ENCODE measurements at regions not wholly inside any gene's neighbourhood (a gene's known extent, or its start where the extent isn't known, plus 50 kb on each side); places are given as distances from the start of the nearest gene placed in this dataset.

DNA sequence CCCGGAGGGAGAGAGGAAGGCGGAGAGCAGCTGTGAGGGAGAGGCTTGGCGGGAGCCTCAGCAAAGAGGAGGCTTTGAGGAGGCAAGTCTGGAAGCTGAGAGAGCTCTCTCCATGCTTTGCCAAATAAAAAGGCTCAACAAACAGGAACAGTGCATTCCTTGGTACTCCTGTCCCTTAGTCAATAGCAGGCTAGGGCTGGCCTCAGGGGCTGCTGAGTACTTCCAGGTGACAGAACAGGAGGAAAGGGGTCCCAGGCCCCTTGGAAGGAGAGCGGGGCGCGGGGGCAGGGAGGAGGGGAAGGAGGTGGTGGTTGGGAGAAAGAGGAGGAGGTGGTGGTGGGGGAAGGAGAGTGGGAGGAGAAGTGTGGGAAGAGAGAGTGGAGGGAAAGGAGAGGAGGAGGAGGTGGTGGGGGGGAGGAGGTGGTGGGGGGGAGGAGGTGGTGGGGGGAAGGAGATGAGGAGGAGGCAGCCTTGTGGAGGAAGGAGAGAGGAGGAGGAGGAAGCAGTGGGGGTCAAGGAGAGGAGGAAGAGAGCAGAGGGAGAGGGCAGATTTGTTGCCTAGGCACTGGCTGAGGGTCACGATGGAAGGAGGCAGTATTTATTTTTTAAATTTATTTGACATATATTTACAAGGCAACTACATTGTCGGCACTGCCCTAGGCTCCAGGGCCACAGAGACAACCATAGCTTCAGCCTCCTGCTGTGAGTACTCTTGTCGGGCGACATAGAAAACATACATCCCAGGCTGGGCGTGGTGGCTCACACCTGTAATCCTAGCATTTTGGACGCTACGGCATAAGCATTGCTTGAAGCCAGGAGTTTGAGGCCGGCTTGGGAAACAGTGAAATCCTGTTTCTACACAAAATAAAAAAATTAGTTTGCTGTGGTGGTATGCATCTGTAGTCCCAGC lies 74.2 kb upstream of the ZBED5 start:
- in situ Hi-C loops (cut with HindIII; ENCODE audit: low sequenced_read_pairs) = no loop called here
- no peak for DNase-seq (ENCODE audit: low read depth, low spot score)
- TF ChIP-seq, protein P1, sequence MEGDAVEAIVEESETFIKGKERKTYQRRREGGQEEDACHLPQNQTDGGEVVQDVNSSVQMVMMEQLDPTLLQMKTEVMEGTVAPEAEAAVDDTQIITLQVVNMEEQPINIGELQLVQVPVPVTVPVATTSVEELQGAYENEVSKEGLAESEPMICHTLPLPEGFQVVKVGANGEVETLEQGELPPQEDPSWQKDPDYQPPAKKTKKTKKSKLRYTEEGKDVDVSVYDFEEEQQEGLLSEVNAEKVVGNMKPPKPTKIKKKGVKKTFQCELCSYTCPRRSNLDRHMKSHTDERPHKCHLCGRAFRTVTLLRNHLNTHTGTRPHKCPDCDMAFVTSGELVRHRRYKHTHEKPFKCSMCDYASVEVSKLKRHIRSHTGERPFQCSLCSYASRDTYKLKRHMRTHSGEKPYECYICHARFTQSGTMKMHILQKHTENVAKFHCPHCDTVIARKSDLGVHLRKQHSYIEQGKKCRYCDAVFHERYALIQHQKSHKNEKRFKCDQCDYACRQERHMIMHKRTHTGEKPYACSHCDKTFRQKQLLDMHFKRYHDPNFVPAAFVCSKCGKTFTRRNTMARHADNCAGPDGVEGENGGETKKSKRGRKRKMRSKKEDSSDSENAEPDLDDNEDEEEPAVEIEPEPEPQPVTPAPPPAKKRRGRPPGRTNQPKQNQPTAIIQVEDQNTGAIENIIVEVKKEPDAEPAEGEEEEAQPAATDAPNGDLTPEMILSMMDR (IDR thresholded peaks at IDR 0.05; ENCODE audit: low read depth, low read length) = no peak
- peak overlapping the region; percentile 49 for H3K4me3 ChIP-seq (ENCODE audit: low read depth, low read length)

DNA sequence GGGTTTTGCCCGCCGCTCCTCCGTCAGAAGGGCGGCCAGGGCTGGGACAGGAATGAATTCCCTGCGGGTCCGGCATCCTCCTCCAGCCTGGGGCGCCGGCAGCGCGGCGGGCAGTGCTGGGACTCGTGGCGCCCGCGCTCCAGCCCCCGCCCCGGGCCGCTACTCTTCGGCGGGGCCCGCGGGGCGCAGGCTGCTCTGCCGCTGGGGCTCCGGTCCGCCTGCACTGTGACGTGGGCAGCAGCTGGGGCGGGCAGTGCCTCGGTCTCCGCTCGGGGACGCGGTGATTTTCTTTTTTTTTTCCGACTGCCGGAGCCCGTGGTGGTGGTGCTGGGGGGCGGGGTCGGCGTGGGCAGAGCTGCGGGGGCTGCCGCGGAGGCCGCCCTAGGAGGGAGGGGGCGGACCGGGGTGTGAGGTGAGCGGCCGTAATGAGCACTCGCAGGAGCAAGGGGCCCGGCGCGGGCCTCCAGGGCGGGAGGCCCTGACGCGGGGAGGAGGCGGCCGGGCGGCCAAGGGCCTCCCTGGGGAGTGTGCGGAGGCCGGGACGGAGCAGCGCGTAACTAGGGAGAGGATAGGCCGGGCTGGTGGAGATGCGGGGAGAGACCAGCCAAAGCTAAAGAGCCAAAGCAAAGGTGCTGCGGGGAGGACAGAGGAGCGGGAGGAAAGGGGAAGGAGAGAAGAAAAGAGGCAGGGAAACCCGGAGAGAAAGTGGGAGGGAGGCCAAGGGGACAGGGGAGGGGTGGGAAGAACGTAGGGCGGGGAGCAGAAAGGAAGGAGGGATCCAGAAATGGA lies 73.3 kb upstream of the ZBED5 start:
- in situ Hi-C loops (cut with HindIII; ENCODE audit: low sequenced_read_pairs) = no loop called here
- DNase-seq (ENCODE audit: low read depth, low spot score) = peak; percentile 80

DNA sequence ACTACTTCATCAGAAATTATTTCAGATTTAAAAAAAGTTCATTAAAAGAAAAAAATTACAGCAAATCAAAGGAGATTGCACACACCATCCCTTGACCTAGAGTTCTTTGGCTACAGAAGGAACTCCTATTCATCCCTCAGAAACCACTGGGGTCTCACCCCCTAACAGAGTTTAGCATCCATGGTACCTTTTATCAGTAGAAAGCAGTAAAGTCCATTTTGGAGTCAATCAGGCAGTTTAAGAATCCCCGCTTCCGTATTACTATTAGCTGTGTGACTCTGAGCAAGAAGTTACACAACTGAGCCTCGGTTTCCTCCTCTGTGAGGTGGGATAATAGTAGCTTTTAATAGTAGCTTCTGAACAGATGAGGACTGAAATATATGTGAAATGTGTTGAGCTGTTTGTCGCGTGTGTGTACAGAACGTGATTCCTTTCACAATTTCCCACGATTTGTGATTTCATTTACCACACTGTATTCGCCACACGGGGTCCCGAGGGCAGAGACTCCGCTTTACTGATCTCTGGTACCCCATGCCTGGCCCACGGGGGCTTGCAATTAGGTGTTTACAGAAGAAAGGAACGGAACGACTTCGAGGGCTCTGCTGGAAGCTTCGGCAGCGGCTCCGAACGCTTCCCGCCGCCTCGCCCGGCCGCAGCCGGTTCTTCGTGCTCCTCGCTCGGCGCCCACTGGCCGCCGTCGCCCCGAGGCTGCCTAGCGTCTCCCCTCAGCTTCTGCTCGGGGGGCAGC lies 72.5 kb upstream of the ZBED5 start:
- peak overlapping the region; percentile 49 for H3K4me3 ChIP-seq (ENCODE audit: low read depth, low read length)
- DNase-seq (ENCODE audit: low read depth, low spot score) = peak; percentile 50
- in situ Hi-C loops (cut with HindIII; ENCODE audit: low sequenced_read_pairs) = no loop called here
- TF ChIP-seq, protein P1 (IDR thresholded peaks at IDR 0.05; ENCODE audit: low read depth, low read length) = no peak

More for the DNA sequence above, 73.3 kb upstream of the ZBED5 start:
- TF ChIP-seq, protein P1 (IDR thresholded peaks at IDR 0.05; ENCODE audit: low read depth, low read length) = no peak
- H3K4me3 ChIP-seq (ENCODE audit: low read depth, low read length) = peak overlapping the region; percentile 49

DNA sequence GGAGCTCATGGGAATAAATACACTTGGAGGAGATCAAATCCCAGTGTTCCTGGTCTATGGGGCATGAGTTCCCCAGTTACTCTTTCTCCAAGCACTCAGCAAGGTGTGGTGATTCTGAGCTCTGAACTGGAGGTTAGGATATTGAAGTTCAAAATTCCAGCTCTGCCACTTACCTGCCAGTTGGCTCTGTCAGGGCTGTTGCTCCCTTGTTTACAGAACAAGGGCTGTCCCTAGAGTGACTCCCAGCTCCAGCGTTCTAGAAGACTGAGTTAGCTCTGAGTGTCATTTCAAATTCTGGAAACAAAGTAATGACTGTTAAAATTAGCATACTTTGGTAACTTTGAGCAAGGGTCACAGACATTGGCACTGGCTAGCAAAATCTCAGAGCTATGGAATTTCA lies 69.7 kb upstream of the ZBED5 start:
- no peak overlapping the region for H3K4me3 ChIP-seq (ENCODE audit: low read depth, low read length)
- TF ChIP-seq, protein P1 (IDR thresholded peaks at IDR 0.05; ENCODE audit: low read depth, low read length) = no peak
- in situ Hi-C loops (cut with HindIII; ENCODE audit: low sequenced_read_pairs) = no loop called here
- no peak for DNase-seq (ENCODE audit: low read depth, low spot score)

DNA sequence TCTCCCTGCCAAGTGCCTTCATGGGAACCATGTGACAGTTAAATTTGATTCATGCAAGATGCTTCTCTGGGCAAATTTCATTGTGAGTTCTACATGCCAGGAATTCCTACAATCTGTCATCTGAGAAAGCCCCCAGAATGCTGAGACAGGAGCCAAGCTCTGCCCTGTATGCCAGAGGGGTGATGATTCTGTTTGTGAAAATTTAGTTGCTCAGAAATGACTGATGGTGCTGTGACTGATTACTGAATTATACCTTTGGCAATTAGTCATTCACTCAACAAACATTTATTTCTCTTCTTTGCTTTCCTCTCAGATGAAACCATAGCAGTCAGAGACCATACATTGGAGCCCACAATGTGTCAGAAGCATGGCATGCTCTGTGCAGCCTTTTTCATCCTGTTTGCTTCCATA lies 69.0 kb upstream of the ZBED5 start:
- TF ChIP-seq, protein P1 (IDR thresholded peaks at IDR 0.05; ENCODE audit: low read depth, low read length) = no peak
- DNase-seq (ENCODE audit: low read depth, low spot score) = no peak
- in situ Hi-C loops (cut with HindIII; ENCODE audit: low sequenced_read_pairs) = no loop called here
- no peak overlapping the region for H3K4me3 ChIP-seq (ENCODE audit: low read depth, low read length)

Measured in astrocyte of the spinal cord (primary cell).